Lower leg skin (tissue), 3 donors: ENCODE measurements at regions not wholly inside any gene's neighbourhood (a gene's known extent, or its start where the extent isn't known, plus 50 kb on each side); places are given as distances from the start of the nearest gene placed in this dataset.

Source experiments
- CTCF ChIP-seq, 3 donors: fragments of 450-650 bp; IDR thresholded peaks; one replicate each; pipeline ENCODE4 v1.5.1; 2016; ENCODE audit warnings: antibody characterized with exemption in 3 of 3, mild to moderate bottlenecking in 3 of 3, moderate library complexity in 2 of 3
- POLR2A ChIP-seq, 2 donors: fragments of 450-650 bp; IDR thresholded peaks; one replicate each; pipeline ENCODE4 v1.6.1; 2016 to 2017; ENCODE audit warnings: antibody characterized with exemption in 2 of 2, mild to moderate bottlenecking in 1 of 2, moderate library complexity in 1 of 2

- TF ChIP-seq CTCF (IDR thresholded peaks at IDR 0.05) = no peak
- no peak for TF ChIP-seq POLR2A (IDR thresholded peaks at IDR 0.05)
These were observed 119.9 kb upstream of the TMEM106B start for GRCh38 chr7:12091231-12091630.
